Nephron progenitor cell (in vitro differentiated cells): ENCODE measurements at regions not wholly inside any gene's neighbourhood (a gene's known extent, or its start where the extent isn't known, plus 50 kb on each side); places are given as distances from the start of the nearest gene placed in this dataset.

Experiments
- DNase-seq: peaks from one replicate; pipeline ENCODE4 v3.0.0; 2021
- H3K27ac Mint-ChIP-seq: 2 replicates; pipeline ENCODE4 v1.8.0; 2021; ENCODE audit warnings: mild to moderate bottlenecking, moderate library complexity, mixed read lengths
- H3K27me3 Mint-ChIP-seq: 2 replicates; pipeline ENCODE4 v1.8.0; 2021; ENCODE audit warnings: mild to moderate bottlenecking, low read depth, mixed read lengths; ENCODE audit not compliant: poor library complexity
- H3K36me3 Mint-ChIP-seq: 2 replicates; pipeline ENCODE4 v1.8.0; 2021; ENCODE audit warnings: low read depth, mixed read lengths
- H3K4me1 Mint-ChIP-seq: 2 replicates; pipeline ENCODE4 v1.8.0; 2021; ENCODE audit warnings: mixed read lengths
- H3K4me3 Mint-ChIP-seq: 2 replicates; pipeline ENCODE4 v1.8.0; 2021; ENCODE audit warnings: mild to moderate bottlenecking, moderate library complexity, mixed read lengths
- H3K9me3 Mint-ChIP-seq: 2 replicates; pipeline ENCODE4 v1.8.0; 2021; ENCODE audit warnings: mild to moderate bottlenecking, moderate library complexity, mixed read lengths
- CTCF ChIP-seq: fragments of 200-600 bp; sonication (generic); IDR thresholded peaks from 2 replicates; pipeline ENCODE4 v1.5.0; 2021; ENCODE audit warnings: antibody characterized with exemption

GRCh38 chr17:68812876-68813584 is 142.2 kb downstream of the ABCA8 start:
- no peaks in the 10 kb centered on the region for H3K27me3 Mint-ChIP-seq
- H3K4me3 Mint-ChIP-seq: no peak overlapping the region
- peak overlapping the region; percentile 83 for H3K27ac Mint-ChIP-seq
- peaks cover 22% of the 10 kb centered on the region for H3K36me3 Mint-ChIP-seq
- H3K9me3 Mint-ChIP-seq: peaks cover 48% of the 10 kb centered on the region
- peaks cover 52% of the 10 kb centered on the region for H3K4me1 Mint-ChIP-seq
- DNase-seq: no peak
- TF ChIP-seq CTCF: no peak

- peaks cover 19% of the 10 kb centered on the region for H3K4me1 Mint-ChIP-seq
- DNase-seq: no peak
- H3K27me3 Mint-ChIP-seq: peaks cover 4% of the 10 kb centered on the region
- H3K9me3 Mint-ChIP-seq: peaks cover 36% of the 10 kb centered on the region
- H3K4me3 Mint-ChIP-seq: no peak overlapping the region
- H3K36me3 Mint-ChIP-seq: peaks cover 4% of the 10 kb centered on the region
- no peak overlapping the region for H3K27ac Mint-ChIP-seq
- TF ChIP-seq CTCF: no peak
Observed at GRCh38 chr17:68809148-68809547, 146.0 kb downstream of the ABCA8 start.

- no peak for TF ChIP-seq CTCF
- DNase-seq: no peak
- Mint-ChIP-seq H3K27ac (no peak overlapping the region), H3K9me3 (peaks cover 36% of the 10 kb centered on the region), H3K27me3 (peaks cover 4% of the 10 kb centered on the region), H3K4me1 (peaks cover 9% of the 10 kb centered on the region), H3K4me3 (no peak overlapping the region), H3K36me3 (peaks cover 4% of the 10 kb centered on the region)
Observed at GRCh38 chr17:68807998-68808772, 147.0 kb downstream of the ABCA8 start.

- Mint-ChIP-seq H3K4me1 (peaks cover 4% of the 10 kb centered on the region), H3K9me3 (peaks cover 19% of the 10 kb centered on the region), H3K27ac (peak overlapping the region; percentile 53), H3K27me3 (peaks cover 4% of the 10 kb centered on the region), H3K4me3 (no peak overlapping the region), H3K36me3 (peaks cover 4% of the 10 kb centered on the region)
- TF ChIP-seq CTCF: no peak
- no peak for DNase-seq
Observed at GRCh38 chr17:68805609-68806008, 149.6 kb downstream of the ABCA8 start.

GRCh38 chr17:68804777-68805520 is 150.2 kb downstream of the ABCA8 start:
- H3K27me3 Mint-ChIP-seq: peaks cover 4% of the 10 kb centered on the region
- peaks cover 4% of the 10 kb centered on the region for H3K36me3 Mint-ChIP-seq
- peaks cover 19% of the 10 kb centered on the region for H3K9me3 Mint-ChIP-seq
- DNase-seq: no peak
- no peak overlapping the region for H3K27ac Mint-ChIP-seq
- peaks cover 4% of the 10 kb centered on the region for H3K4me1 Mint-ChIP-seq
- no peak overlapping the region for H3K4me3 Mint-ChIP-seq
- TF ChIP-seq CTCF: no peak
